RWPE1 (cell line): ENCODE measurements at regions not wholly inside any gene's neighbourhood (a gene's known extent, or its start where the extent isn't known, plus 50 kb on each side); places are given as distances from the start of the nearest gene placed in this dataset.

Experiments used
- CTCF ChIA-PET: fragments of 350-600 bp; sonication (Branson Sonifier 250); formaldehyde crosslinking; extraction: SDS; loops from one replicate; lab custom pipeline; 2021; lab: Yijun Ruan, JAX
- POLR2A ChIA-PET: fragments of 400-600 bp; formaldehyde crosslinking; extraction: SDS; loops from one replicate; lab custom pipeline; 2020; ENCODE audit warnings: antibody characterized with exemption; ENCODE audit not compliant: low non-redundant PET; lab: Yijun Ruan, JAX
- DNase-seq: peaks from one replicate; pipeline ENCODE4 v3.0.0; 2012; ENCODE audit warnings: low spot score
- H3K27ac ChIP-seq: fragments of 450-650 bp; 2 replicates; pipeline ENCODE4 v1.5.1; 2017
- CTCF ChIP-seq: fragments of 450-650 bp; conservative IDR thresholded peaks from 2 replicates; pipeline ENCODE4 v1.5.1; 2017; ENCODE audit warnings: low read depth, mild to moderate bottlenecking

- no peak for TF ChIP-seq CTCF
- ChIA-PET CTCF (no interaction called here), POLR2A (no interaction called here)
- no peak for DNase-seq
- no peak overlapping the region for H3K27ac ChIP-seq
These were observed 455.3 kb downstream of the MEIS1 start for GRCh38 chr2:66890166-66890742.

- H3K27ac ChIP-seq = no peak overlapping the region
- ChIA-PET POLR2A (no interaction called here), CTCF (no interaction called here)
- no peak for DNase-seq
- no peak for TF ChIP-seq CTCF
These were observed 460.3 kb downstream of the MEIS1 start for GRCh38 chr2:66895206-66895605.

- no peak for DNase-seq
- H3K27ac ChIP-seq = no peak overlapping the region
These were observed 461.2 kb downstream of the MEIS1 start for GRCh38 chr2:66896131-66896530.

GRCh38 chr2:66897181-66897580 lies 462.3 kb downstream of the MEIS1 start:
- no peak overlapping the region for H3K27ac ChIP-seq
- ChIA-PET POLR2A (no interaction called here), CTCF (no interaction called here)
- TF ChIP-seq CTCF = no peak
- DNase-seq = no peak

More at GRCh38 chr2:66896131-66896530, 461.2 kb downstream of the MEIS1 start:
- TF ChIP-seq CTCF = no peak
- ChIA-PET CTCF (no interaction called here), POLR2A (no interaction called here)

DNA sequence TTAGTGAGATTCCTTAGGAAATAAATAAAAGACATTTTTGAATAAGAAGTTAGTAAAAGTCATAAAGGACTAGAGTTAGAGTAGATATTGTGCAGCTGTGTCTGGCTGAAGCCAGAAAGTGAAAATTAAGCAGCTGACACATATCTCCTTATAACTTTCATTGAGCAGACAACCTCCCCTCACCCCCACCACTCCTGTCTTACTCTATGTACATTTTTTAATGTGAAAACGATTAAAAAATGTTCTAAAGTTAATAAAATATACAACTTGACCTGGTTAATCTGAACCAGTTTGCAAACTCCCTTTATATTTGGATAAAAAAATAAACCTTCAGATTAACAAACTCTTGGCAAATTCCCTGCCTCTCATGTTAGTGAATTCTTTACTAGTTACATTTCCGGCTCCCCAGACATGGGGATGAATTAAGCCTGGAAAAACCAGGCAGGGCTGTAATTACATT lies 462.8 kb downstream of the MEIS1 start:
- ChIA-PET CTCF (no interaction called here), POLR2A (no interaction called here)
- DNase-seq = no peak
- H3K27ac ChIP-seq = no peak overlapping the region
- no peak for TF ChIP-seq CTCF

GRCh38 chr2:66899109-66899508 lies 464.2 kb downstream of the MEIS1 start:
- ChIA-PET CTCF (no interaction called here), POLR2A (no interaction called here)
- H3K27ac ChIP-seq = no peak overlapping the region
- no peak for TF ChIP-seq CTCF
- DNase-seq = no peak
